ENCODE measurements at regions not wholly inside any gene's neighbourhood (a gene's known extent, or its start where the extent isn't known, plus 50 kb on each side); places are given as distances from the start of the nearest gene placed in this dataset.

- DNase-seq, result no peak
- TF ChIP-seq, protein P1, sequence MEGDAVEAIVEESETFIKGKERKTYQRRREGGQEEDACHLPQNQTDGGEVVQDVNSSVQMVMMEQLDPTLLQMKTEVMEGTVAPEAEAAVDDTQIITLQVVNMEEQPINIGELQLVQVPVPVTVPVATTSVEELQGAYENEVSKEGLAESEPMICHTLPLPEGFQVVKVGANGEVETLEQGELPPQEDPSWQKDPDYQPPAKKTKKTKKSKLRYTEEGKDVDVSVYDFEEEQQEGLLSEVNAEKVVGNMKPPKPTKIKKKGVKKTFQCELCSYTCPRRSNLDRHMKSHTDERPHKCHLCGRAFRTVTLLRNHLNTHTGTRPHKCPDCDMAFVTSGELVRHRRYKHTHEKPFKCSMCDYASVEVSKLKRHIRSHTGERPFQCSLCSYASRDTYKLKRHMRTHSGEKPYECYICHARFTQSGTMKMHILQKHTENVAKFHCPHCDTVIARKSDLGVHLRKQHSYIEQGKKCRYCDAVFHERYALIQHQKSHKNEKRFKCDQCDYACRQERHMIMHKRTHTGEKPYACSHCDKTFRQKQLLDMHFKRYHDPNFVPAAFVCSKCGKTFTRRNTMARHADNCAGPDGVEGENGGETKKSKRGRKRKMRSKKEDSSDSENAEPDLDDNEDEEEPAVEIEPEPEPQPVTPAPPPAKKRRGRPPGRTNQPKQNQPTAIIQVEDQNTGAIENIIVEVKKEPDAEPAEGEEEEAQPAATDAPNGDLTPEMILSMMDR (IDR thresholded peaks at IDR 0.05), result no peak
- ATAC-seq, result no peak
- Histone ChIP-seq H3K27ac (no peak overlapping the region), H3K4me1 (no peaks in the 10 kb centered on the region), H3K4me3 (no peak overlapping the region), H3K27me3 (ENCODE audit: low read depth) (no peaks in the 10 kb centered on the region), H3K9me3 (no peaks in the 10 kb centered on the region), H3K36me3 (no peaks in the 10 kb centered on the region)
- intact Hi-C loops (cut with DNase I), result no loop called here
Observed at GRCh38 chr12:112664569-112664968, 127.0 kb upstream of the RPH3A start.

- Histone ChIP-seq H3K4me3 (no peak overlapping the region), H3K27me3 (ENCODE audit: low read depth) (no peaks in the 10 kb centered on the region), H3K4me1 (no peaks in the 10 kb centered on the region), H3K27ac (no peak overlapping the region), H3K9me3 (no peaks in the 10 kb centered on the region), H3K36me3 (no peaks in the 10 kb centered on the region)
- DNase-seq (no peak), ATAC-seq (no peak)
- intact Hi-C loops (cut with DNase I), result no loop called here
- TF ChIP-seq, protein P1 (IDR thresholded peaks at IDR 0.05), result no peak
Observed at GRCh38 chr12:112665958-112666357, 125.6 kb upstream of the RPH3A start.

DNA sequence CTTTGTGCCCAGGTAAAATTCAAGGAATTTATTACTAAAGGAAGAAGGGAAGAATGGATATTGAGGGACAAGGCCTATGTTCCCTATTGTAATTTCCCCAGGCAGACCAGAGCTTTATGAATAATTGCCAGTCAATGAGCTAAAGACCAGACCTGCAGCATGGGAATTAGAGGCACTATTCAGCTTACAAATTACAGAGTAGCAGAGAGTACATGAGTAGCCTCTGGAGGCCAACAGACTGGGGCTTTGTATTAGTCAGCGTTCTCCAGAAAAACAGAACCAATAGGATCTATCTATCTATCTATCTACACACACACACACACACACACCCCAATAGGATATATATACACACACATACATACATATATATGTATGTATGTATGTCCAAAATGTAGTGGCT is 120.0 kb upstream of the RPH3A start:
- Histone ChIP-seq H3K4me1 (no peaks in the 10 kb centered on the region), H3K36me3 (no peaks in the 10 kb centered on the region), H3K4me3 (no peak overlapping the region), H3K27ac (no peak overlapping the region), H3K9me3 (no peaks in the 10 kb centered on the region), H3K27me3 (ENCODE audit: low read depth) (no peaks in the 10 kb centered on the region)
- intact Hi-C loops (cut with DNase I), result no loop called here
- DNase-seq (no peak), ATAC-seq (no peak)
- TF ChIP-seq, protein P1 (IDR thresholded peaks at IDR 0.05), result no peak

DNA sequence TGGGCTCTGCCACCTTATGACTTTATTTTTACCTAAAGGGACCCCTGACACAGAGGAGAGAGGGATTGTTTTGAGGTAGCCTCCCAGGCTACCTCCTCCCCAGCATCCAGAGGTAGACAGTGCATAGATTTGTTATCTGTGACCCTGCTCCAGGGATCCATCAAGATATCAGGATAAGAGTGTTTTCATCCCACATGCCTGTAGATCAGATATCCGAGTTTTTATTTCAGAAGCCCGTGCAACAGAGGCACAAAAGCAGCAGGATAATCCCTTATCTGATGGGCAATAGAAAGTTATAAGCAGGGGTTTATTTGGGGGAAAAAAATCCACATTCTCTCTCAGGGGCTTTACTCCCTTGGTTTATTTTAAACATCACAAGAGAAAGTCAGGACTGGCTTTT is 117.0 kb upstream of the RPH3A start:
- no peaks in the 10 kb centered on the region for H3K36me3 ChIP-seq
- H3K4me3 ChIP-seq, result no peak overlapping the region
- DNase-seq (no peak), ATAC-seq (no peak)
- H3K27ac ChIP-seq, result no peak overlapping the region
- intact Hi-C loops (cut with DNase I), result no loop called here
- no peaks in the 10 kb centered on the region for H3K9me3 ChIP-seq
- no peaks in the 10 kb centered on the region for H3K4me1 ChIP-seq
- TF ChIP-seq, protein P1 (IDR thresholded peaks at IDR 0.05), result no peak
- no peaks in the 10 kb centered on the region for H3K27me3 ChIP-seq (ENCODE audit: low read depth)

DNA sequence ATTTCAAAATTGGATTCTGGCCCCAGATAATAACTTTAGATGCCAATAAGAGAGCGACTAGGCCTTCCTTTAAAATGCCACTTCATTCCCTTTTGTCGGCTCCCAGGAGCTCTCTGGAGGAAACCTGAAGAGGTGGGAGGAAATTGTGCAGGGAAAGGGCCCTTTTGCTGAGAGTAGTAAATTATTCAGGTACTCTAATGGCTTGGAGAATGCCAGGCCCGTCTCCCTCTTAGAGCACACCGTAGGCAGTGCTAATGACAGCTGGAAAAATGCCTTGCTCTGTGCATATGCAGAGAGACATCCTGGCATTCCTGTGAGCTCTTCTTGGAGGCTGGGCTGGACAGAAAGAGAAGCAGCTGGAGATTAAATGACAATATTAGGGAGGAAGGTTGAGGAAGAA is 115.0 kb upstream of the RPH3A start:
- ATAC-seq, result no peak
- no peaks in the 10 kb centered on the region for H3K9me3 ChIP-seq
- no peaks in the 10 kb centered on the region for H3K27me3 ChIP-seq (ENCODE audit: low read depth)
- H3K36me3 ChIP-seq, result no peaks in the 10 kb centered on the region
- H3K4me1 ChIP-seq, result no peaks in the 10 kb centered on the region
- DNase-seq, result no peak
- intact Hi-C loops (cut with DNase I), result no loop called here
- TF ChIP-seq, protein P1 (IDR thresholded peaks at IDR 0.05), result no peak
- no peak overlapping the region for H3K4me3 ChIP-seq
- H3K27ac ChIP-seq, result no peak overlapping the region
